PC-3 (cell line): ENCODE measurements at regions not wholly inside any gene's neighbourhood (a gene's known extent, or its start where the extent isn't known, plus 50 kb on each side); places are given as distances from the start of the nearest gene placed in this dataset.
"Not testable (repeated sequence)": the region's sequence is repeated elsewhere in the genome, so short reads cannot be mapped to it uniquely, and the experiment has no call there.

Experiments used
- EZH2phosphoT487 ChIP-seq: fragments of 300-600 bp; sonication (generic); IDR thresholded peaks from 2 replicates; pipeline ENCODE4 v1.6.1; 2018; ENCODE audit warnings: mild to moderate bottlenecking, antibody characterized with exemption, low read length, borderline replicate concordance
- TF ChIP-seq, protein P1 (sequence below): fragments of 300-600 bp; sonication (generic); conservative IDR thresholded peaks from 2 replicates; pipeline ENCODE4 v1.5.1; 2017; ENCODE audit warnings: antibody characterized with exemption, low read depth, mild to moderate bottlenecking, low read length

DNA sequence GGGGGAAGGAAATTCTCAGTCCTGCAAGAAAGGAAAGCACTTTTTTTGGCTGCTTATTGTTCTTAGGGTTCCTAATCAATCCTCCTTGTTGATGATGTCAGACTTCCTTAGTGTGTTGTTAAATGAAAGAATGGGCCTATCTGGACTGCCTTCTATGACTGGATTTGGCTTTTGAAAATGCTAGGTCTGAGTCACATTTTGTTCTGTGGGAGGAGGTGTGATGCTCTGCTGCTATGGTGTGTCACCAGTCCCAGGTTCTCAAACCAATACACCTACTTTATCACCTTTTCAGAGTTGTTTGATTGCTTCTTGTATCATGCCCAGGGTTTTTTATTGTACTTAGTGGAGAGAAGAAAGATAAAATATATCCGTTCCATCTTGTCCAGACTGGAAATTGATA, 128.5 kb downstream of the PABPC5 start:
- TF ChIP-seq, protein P1, sequence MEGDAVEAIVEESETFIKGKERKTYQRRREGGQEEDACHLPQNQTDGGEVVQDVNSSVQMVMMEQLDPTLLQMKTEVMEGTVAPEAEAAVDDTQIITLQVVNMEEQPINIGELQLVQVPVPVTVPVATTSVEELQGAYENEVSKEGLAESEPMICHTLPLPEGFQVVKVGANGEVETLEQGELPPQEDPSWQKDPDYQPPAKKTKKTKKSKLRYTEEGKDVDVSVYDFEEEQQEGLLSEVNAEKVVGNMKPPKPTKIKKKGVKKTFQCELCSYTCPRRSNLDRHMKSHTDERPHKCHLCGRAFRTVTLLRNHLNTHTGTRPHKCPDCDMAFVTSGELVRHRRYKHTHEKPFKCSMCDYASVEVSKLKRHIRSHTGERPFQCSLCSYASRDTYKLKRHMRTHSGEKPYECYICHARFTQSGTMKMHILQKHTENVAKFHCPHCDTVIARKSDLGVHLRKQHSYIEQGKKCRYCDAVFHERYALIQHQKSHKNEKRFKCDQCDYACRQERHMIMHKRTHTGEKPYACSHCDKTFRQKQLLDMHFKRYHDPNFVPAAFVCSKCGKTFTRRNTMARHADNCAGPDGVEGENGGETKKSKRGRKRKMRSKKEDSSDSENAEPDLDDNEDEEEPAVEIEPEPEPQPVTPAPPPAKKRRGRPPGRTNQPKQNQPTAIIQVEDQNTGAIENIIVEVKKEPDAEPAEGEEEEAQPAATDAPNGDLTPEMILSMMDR = not testable (repeated sequence)
- TF ChIP-seq EZH2phosphoT487 = not testable (repeated sequence)
